ENCODE measurements at regions not wholly inside any gene's neighbourhood (a gene's known extent, or its start where the extent isn't known, plus 50 kb on each side); places are given as distances from the start of the nearest gene placed in this dataset.

DNA sequence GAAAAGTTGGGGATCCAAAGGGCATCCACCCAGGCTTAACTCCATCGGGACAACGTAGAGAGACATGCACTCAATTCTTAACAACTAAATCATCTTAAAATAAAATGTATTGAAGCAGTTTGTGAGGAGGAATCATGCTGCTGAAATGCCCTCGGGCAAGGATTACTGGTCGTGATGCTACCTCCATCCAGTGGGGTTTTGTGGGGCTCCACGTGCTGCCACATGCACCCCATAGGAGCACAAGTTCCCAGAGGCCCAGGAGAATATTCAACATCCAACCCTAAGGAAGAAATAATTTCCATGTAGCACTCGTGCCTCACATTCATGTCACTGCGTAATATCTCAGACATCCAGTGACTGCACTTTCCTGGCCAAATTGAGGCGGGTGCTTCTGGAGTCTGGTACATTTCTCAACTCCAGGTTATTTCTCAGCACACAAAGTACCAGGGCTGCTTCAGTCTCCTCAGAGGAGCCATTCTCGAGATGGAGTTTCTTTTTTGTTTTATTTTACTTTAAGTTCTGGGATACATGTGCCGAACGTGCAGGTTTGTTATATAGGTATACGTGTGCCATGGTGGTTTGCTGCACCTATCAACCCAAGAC, 429.8 kb downstream of the FOXO1 start:
- H4K8ac ChIP-seq (ENCODE audit: low read depth, low read length) = no peak overlapping the region
- H2AFZ ChIP-seq (ENCODE audit: insufficient read depth, low read length, poor library complexity) = no peak overlapping the region
- H2AK5ac ChIP-seq (ENCODE audit: low read length) = no peak overlapping the region
- no peaks in the 10 kb centered on the region for H3K79me2 ChIP-seq (ENCODE audit: control insufficient read depth, insufficient read depth, low read length, poor library complexity)
- no peak overlapping the region for H4K91ac ChIP-seq (ENCODE audit: low read depth, low read length)
- WGBS (ENCODE audit: extremely low coverage, insufficient coverage, insufficient read length) = no CpG with 5 or more reads among the region's 12 CpGs
- H3K14ac ChIP-seq (ENCODE audit: low read length) = no peak overlapping the region
- no peak overlapping the region for H3K4ac ChIP-seq (ENCODE audit: low read depth, low read length)
- no peak overlapping the region for H3K23ac ChIP-seq (ENCODE audit: low read length)
- no peak overlapping the region for H3K18ac ChIP-seq (ENCODE audit: low read length)
- H3K79me1 ChIP-seq (ENCODE audit: low read length) = no peaks in the 10 kb centered on the region
- H3K27ac ChIP-seq (ENCODE audit: low read depth, low read length) = no peak overlapping the region
- no peak overlapping the region for H2BK12ac ChIP-seq (ENCODE audit: low read length)
- peaks cover 0 to 5% of the 10 kb centered on the region in 2 experiments for H3K4me1 ChIP-seq (ENCODE audit: control insufficient read depth in 1 of 2, insufficient read depth in 2 of 2, low read length in 2 of 2)
- no peak overlapping the region for H3K9ac ChIP-seq (ENCODE audit: low read length)
- no peaks in the 10 kb centered on the region for H3K27me3 ChIP-seq (ENCODE audit: insufficient read depth, low read length)
- H3K4me3 ChIP-seq (ENCODE audit: low read depth, low read length) = no peak overlapping the region
- no peak overlapping the region for H4K12ac ChIP-seq (ENCODE audit: low read depth, low read length)
- no peak overlapping the region for H3K4me2 ChIP-seq (ENCODE audit: low read length)
- H3K36me3 ChIP-seq (ENCODE audit: control insufficient read depth in 1 of 2, insufficient read depth in 2 of 2, low read length in 2 of 2) = no peaks in the 10 kb centered on the region
- H2BK120ac ChIP-seq (ENCODE audit: insufficient read depth, low read length, poor library complexity) = no peak overlapping the region
- DNase-seq = peak in 1 of 2 donors; percentile 28
- peaks cover 2% of the 10 kb centered on the region for H3K9me3 ChIP-seq (ENCODE audit: insufficient read depth, low read depth, low read length)
- no peak overlapping the region for H2BK5ac ChIP-seq (ENCODE audit: low read depth, low read length, poor library complexity)

GRCh38 chr13:40238761-40239160, 427.7 kb downstream of the FOXO1 start:
- H4K8ac ChIP-seq (ENCODE audit: low read depth, low read length) = no peak overlapping the region
- H3K4me2 ChIP-seq (ENCODE audit: low read length) = no peak overlapping the region
- DNase-seq = no peak
- no peak overlapping the region for H3K14ac ChIP-seq (ENCODE audit: low read length)
- H3K4me3 ChIP-seq (ENCODE audit: low read depth, low read length) = no peak overlapping the region
- no peaks in the 10 kb centered on the region for H3K4me1 ChIP-seq (ENCODE audit: control insufficient read depth in 1 of 2, insufficient read depth in 2 of 2, low read length in 2 of 2)
- no peak overlapping the region for H2BK5ac ChIP-seq (ENCODE audit: low read depth, low read length, poor library complexity)
- H2AK5ac ChIP-seq (ENCODE audit: low read length) = no peak overlapping the region
- H3K9ac ChIP-seq (ENCODE audit: low read length) = no peak overlapping the region
- no peak overlapping the region for H3K4ac ChIP-seq (ENCODE audit: low read depth, low read length)
- H3K18ac ChIP-seq (ENCODE audit: low read length) = no peak overlapping the region
- no peak overlapping the region for H2BK12ac ChIP-seq (ENCODE audit: low read length)
- WGBS (ENCODE audit: extremely low coverage, insufficient coverage, insufficient read length) = no CpG with 5 or more reads among the region's 3 CpGs
- H3K79me1 ChIP-seq (ENCODE audit: low read length) = no peaks in the 10 kb centered on the region
- no peak overlapping the region for H4K91ac ChIP-seq (ENCODE audit: low read depth, low read length)
- H2AFZ ChIP-seq (ENCODE audit: insufficient read depth, low read length, poor library complexity) = no peak overlapping the region
- H3K9me3 ChIP-seq (ENCODE audit: insufficient read depth, low read depth, low read length) = peaks cover 2% of the 10 kb centered on the region
- H3K27me3 ChIP-seq (ENCODE audit: insufficient read depth, low read length) = no peaks in the 10 kb centered on the region
- no peak overlapping the region for H4K12ac ChIP-seq (ENCODE audit: low read depth, low read length)
- no peaks in the 10 kb centered on the region for H3K79me2 ChIP-seq (ENCODE audit: control insufficient read depth, insufficient read depth, low read length, poor library complexity)
- no peak overlapping the region for H3K23ac ChIP-seq (ENCODE audit: low read length)
- H3K36me3 ChIP-seq (ENCODE audit: control insufficient read depth in 1 of 2, insufficient read depth in 2 of 2, low read length in 2 of 2) = no peaks in the 10 kb centered on the region
- H3K27ac ChIP-seq (ENCODE audit: low read depth, low read length) = no peak overlapping the region
- no peak overlapping the region for H2BK120ac ChIP-seq (ENCODE audit: insufficient read depth, low read length, poor library complexity)

- Histone ChIP-seq H3K9ac (ENCODE audit: low read length) (no peak overlapping the region), H3K23ac (ENCODE audit: low read length) (no peak overlapping the region), H4K12ac (ENCODE audit: low read depth, low read length) (no peak overlapping the region), H3K18ac (ENCODE audit: low read length) (no peak overlapping the region), H3K14ac (ENCODE audit: low read length) (no peak overlapping the region), H2BK5ac (ENCODE audit: low read depth, low read length, poor library complexity) (no peak overlapping the region), H3K27me3 (ENCODE audit: insufficient read depth, low read length) (no peaks in the 10 kb centered on the region), H4K8ac (ENCODE audit: low read depth, low read length) (no peak overlapping the region), H3K27ac (ENCODE audit: low read depth, low read length) (no peak overlapping the region), H2AK5ac (ENCODE audit: low read length) (no peak overlapping the region), H3K4me3 (ENCODE audit: low read depth, low read length) (no peak overlapping the region), H3K4me2 (ENCODE audit: low read length) (no peak overlapping the region), H3K9me3 (ENCODE audit: insufficient read depth, low read depth, low read length) (peaks cover 2% of the 10 kb centered on the region), H2AFZ (ENCODE audit: insufficient read depth, low read length, poor library complexity) (no peak overlapping the region), H2BK120ac (ENCODE audit: insufficient read depth, low read length, poor library complexity) (no peak overlapping the region), H3K79me1 (ENCODE audit: low read length) (no peaks in the 10 kb centered on the region), H3K79me2 (ENCODE audit: control insufficient read depth, insufficient read depth, low read length, poor library complexity) (no peaks in the 10 kb centered on the region), H4K91ac (ENCODE audit: low read depth, low read length) (no peak overlapping the region), H3K36me3 (ENCODE audit: control insufficient read depth in 1 of 2, insufficient read depth in 2 of 2, low read length in 2 of 2) (no peaks in the 10 kb centered on the region), H3K4me1 (ENCODE audit: control insufficient read depth in 1 of 2, insufficient read depth in 2 of 2, low read length in 2 of 2) (no peaks in the 10 kb centered on the region), H3K4ac (ENCODE audit: low read depth, low read length) (no peak overlapping the region), H2BK12ac (ENCODE audit: low read length) (no peak overlapping the region)
- WGBS (ENCODE audit: extremely low coverage, insufficient coverage, insufficient read length) = no CpG with 5 or more reads among the region's 2 CpGs
- no peak for DNase-seq
Observed at GRCh38 chr13:40240293-40240692, 426.1 kb downstream of the FOXO1 start.

GRCh38 chr13:40241125-40241798, 425.2 kb downstream of the FOXO1 start:
- no peak overlapping the region for H2AK5ac ChIP-seq (ENCODE audit: low read length)
- H3K4ac ChIP-seq (ENCODE audit: low read depth, low read length) = no peak overlapping the region
- H3K23ac ChIP-seq (ENCODE audit: low read length) = no peak overlapping the region
- no peak overlapping the region for H3K4me3 ChIP-seq (ENCODE audit: low read depth, low read length)
- WGBS (ENCODE audit: extremely low coverage, insufficient coverage, insufficient read length) = no CpG with 5 or more reads among the region's 3 CpGs
- no peak overlapping the region for H3K4me2 ChIP-seq (ENCODE audit: low read length)
- no peaks in the 10 kb centered on the region for H3K79me1 ChIP-seq (ENCODE audit: low read length)
- no peaks in the 10 kb centered on the region for H3K4me1 ChIP-seq (ENCODE audit: control insufficient read depth in 1 of 2, insufficient read depth in 2 of 2, low read length in 2 of 2)
- H2AFZ ChIP-seq (ENCODE audit: insufficient read depth, low read length, poor library complexity) = no peak overlapping the region
- H2BK5ac ChIP-seq (ENCODE audit: low read depth, low read length, poor library complexity) = no peak overlapping the region
- no peak overlapping the region for H2BK12ac ChIP-seq (ENCODE audit: low read length)
- DNase-seq = no peak
- H4K12ac ChIP-seq (ENCODE audit: low read depth, low read length) = no peak overlapping the region
- no peaks in the 10 kb centered on the region for H3K27me3 ChIP-seq (ENCODE audit: insufficient read depth, low read length)
- H3K18ac ChIP-seq (ENCODE audit: low read length) = no peak overlapping the region
- H4K8ac ChIP-seq (ENCODE audit: low read depth, low read length) = no peak overlapping the region
- H3K9ac ChIP-seq (ENCODE audit: low read length) = no peak overlapping the region
- peaks cover 2% of the 10 kb centered on the region for H3K9me3 ChIP-seq (ENCODE audit: insufficient read depth, low read depth, low read length)
- H4K91ac ChIP-seq (ENCODE audit: low read depth, low read length) = no peak overlapping the region
- H3K14ac ChIP-seq (ENCODE audit: low read length) = no peak overlapping the region
- no peaks in the 10 kb centered on the region for H3K36me3 ChIP-seq (ENCODE audit: control insufficient read depth in 1 of 2, insufficient read depth in 2 of 2, low read length in 2 of 2)
- H2BK120ac ChIP-seq (ENCODE audit: insufficient read depth, low read length, poor library complexity) = no peak overlapping the region
- H3K27ac ChIP-seq (ENCODE audit: low read depth, low read length) = no peak overlapping the region
- no peaks in the 10 kb centered on the region for H3K79me2 ChIP-seq (ENCODE audit: control insufficient read depth, insufficient read depth, low read length, poor library complexity)

Measured in trophoblast cell (in vitro differentiated cells and primary cell).